BLaER1 treated with 17β-estradiol and CSF1 and Interleukin-3, amounts not matched to agents 10 nM and 100 nM (cell line): ENCODE measurements at regions not wholly inside any gene's neighbourhood (a gene's known extent, or its start where the extent isn't known, plus 50 kb on each side); places are given as distances from the start of the nearest gene placed in this dataset.

Experiments
- H3K27ac ChIP-seq, 11 experiments: shearing (Covaris generic); formaldehyde crosslinking; 2 replicates each; pipeline ENCODE4 v1.8.1; 2022
- H3K27me3 ChIP-seq, 11 experiments: shearing (Covaris generic); formaldehyde crosslinking; 2 replicates each; pipeline ENCODE4 v1.8.1; 2022
- H3K36me3 ChIP-seq, 11 experiments: shearing (Covaris generic); formaldehyde crosslinking; 2 replicates each; pipeline ENCODE4 v1.8.1; 2022
- H3K4me1 ChIP-seq, 10 experiments: shearing (Covaris generic); formaldehyde crosslinking; 2 replicates each; pipeline ENCODE4 v1.8.1; 2022
- H3K4me2 ChIP-seq, 11 experiments: shearing (Covaris generic); formaldehyde crosslinking; 2 replicates each; pipeline ENCODE4 v1.8.1; 2022
- H3K4me3 ChIP-seq, 10 experiments: shearing (Covaris generic); formaldehyde crosslinking; 2 replicates each; pipeline ENCODE4 v1.8.1; 2022
- H3K9ac ChIP-seq, 11 experiments: shearing (Covaris generic); formaldehyde crosslinking; 2 replicates each; pipeline ENCODE4 v1.8.1; 2022
- H3K9me3 ChIP-seq, 11 experiments: shearing (Covaris generic); formaldehyde crosslinking; replicated peaks in 1 of 11; 2 replicates each; pipeline ENCODE4 v1.8.1; 2022
- H4K20me1 ChIP-seq, 11 experiments: shearing (Covaris generic); formaldehyde crosslinking; 2 replicates each; pipeline ENCODE4 v1.8.1; 2022
- Cebpa-rat ChIP-seq, 11 experiments: shearing (Covaris generic); IDR thresholded peaks; 2 replicates each; pipeline ENCODE4 v1.8.1; 2022

GRCh38 chr13:40457929-40458719 lies 208.3 kb downstream of the FOXO1 start:
- no peak overlapping the region for H3K4me2 ChIP-seq
- peaks cover 8 to 13% (median 9%) of the 10 kb centered on the region in 10 experiments for H3K4me1 ChIP-seq
- H3K9me3 ChIP-seq = peaks cover 0 to 5% (median 0%) of the 10 kb centered on the region in 11 experiments; a peak in 1 of 22 replicates
- no peaks in the 10 kb centered on the region for H3K36me3 ChIP-seq
- no peaks in the 10 kb centered on the region for H4K20me1 ChIP-seq
- no peak overlapping the region for H3K4me3 ChIP-seq
- H3K9ac ChIP-seq = no peak overlapping the region
- H3K27me3 ChIP-seq = no peaks in the 10 kb centered on the region
- TF ChIP-seq Cebpa-rat (IDR thresholded peaks at IDR 0.05) = no peak
- H3K27ac ChIP-seq = no peak overlapping the region

GRCh38 chr13:40458720-40458990 lies 207.8 kb downstream of the FOXO1 start:
- no peak for TF ChIP-seq Cebpa-rat (IDR thresholded peaks at IDR 0.05)
- no peak overlapping the region for H3K27ac ChIP-seq
- no peaks in the 10 kb centered on the region for H3K36me3 ChIP-seq
- no peak overlapping the region for H3K9ac ChIP-seq
- peaks cover 0 to 4% (median 0%) of the 10 kb centered on the region in 11 experiments; a peak in 2 of 22 replicates for H3K9me3 ChIP-seq
- no peaks in the 10 kb centered on the region for H3K27me3 ChIP-seq
- no peak overlapping the region for H3K4me3 ChIP-seq
- no peaks in the 10 kb centered on the region for H4K20me1 ChIP-seq
- no peak overlapping the region for H3K4me2 ChIP-seq
- H3K4me1 ChIP-seq = peaks cover 2 to 8% (median 3%) of the 10 kb centered on the region in 10 experiments; a peak in 19 of 20 replicates

GRCh38 chr13:40460116-40460515 lies 206.3 kb downstream of the FOXO1 start:
- H3K4me3 ChIP-seq = no peak overlapping the region
- H3K27me3 ChIP-seq = no peaks in the 10 kb centered on the region
- TF ChIP-seq Cebpa-rat (IDR thresholded peaks at IDR 0.05) = no peak
- H4K20me1 ChIP-seq = no peaks in the 10 kb centered on the region
- peaks cover 0 to 12% (median 0%) of the 10 kb centered on the region in 11 experiments; a peak in 3 of 22 replicates for H3K9me3 ChIP-seq
- H3K4me1 ChIP-seq = peaks cover 0 to 3% (median 0%) of the 10 kb centered on the region in 10 experiments; a peak in 2 of 20 replicates
- H3K27ac ChIP-seq = no peak overlapping the region
- no peak overlapping the region for H3K4me2 ChIP-seq
- no peaks in the 10 kb centered on the region for H3K36me3 ChIP-seq
- no peak overlapping the region for H3K9ac ChIP-seq

- no peaks in the 10 kb centered on the region for H4K20me1 ChIP-seq
- H3K27ac ChIP-seq = no peak overlapping the region
- no peaks in the 10 kb centered on the region for H3K4me1 ChIP-seq
- no peak for TF ChIP-seq Cebpa-rat (IDR thresholded peaks at IDR 0.05)
- H3K27me3 ChIP-seq = no peaks in the 10 kb centered on the region
- H3K9me3 ChIP-seq = peaks cover 0 to 12% (median 0%) of the 10 kb centered on the region in 11 experiments; a peak in 3 of 22 replicates
- no peak overlapping the region for H3K4me2 ChIP-seq
- H3K9ac ChIP-seq = no peak overlapping the region
- H3K4me3 ChIP-seq = no peak overlapping the region
- H3K36me3 ChIP-seq = no peaks in the 10 kb centered on the region
Measured at GRCh38 chr13:40464337-40465014, 202.0 kb downstream of the FOXO1 start.

GRCh38 chr13:40465015-40465390 lies 201.4 kb downstream of the FOXO1 start:
- H3K27ac ChIP-seq = no peak overlapping the region; a peak in 1 of 22 replicates
- no peak overlapping the region for H3K4me3 ChIP-seq

GRCh38 chr13:40466272-40466671 lies 200.2 kb downstream of the FOXO1 start:
- Histone ChIP-seq H3K9me3 (peaks cover 0 to 26% (median 4%) of the 10 kb centered on the region in 11 experiments; a peak in 11 of 22 replicates), H3K27ac (no peak overlapping the region), H3K4me2 (no peak overlapping the region), H3K9ac (no peak overlapping the region), H3K27me3 (no peaks in the 10 kb centered on the region), H3K36me3 (no peaks in the 10 kb centered on the region), H4K20me1 (no peaks in the 10 kb centered on the region), H3K4me3 (no peak overlapping the region), H3K4me1 (no peaks in the 10 kb centered on the region)
- TF ChIP-seq Cebpa-rat (IDR thresholded peaks at IDR 0.05) = no peak

More at GRCh38 chr13:40465015-40465390, 201.4 kb downstream of the FOXO1 start:
- Histone ChIP-seq H3K27me3 (no peaks in the 10 kb centered on the region), H3K36me3 (no peaks in the 10 kb centered on the region), H3K9me3 (peaks cover 0 to 15% (median 0%) of the 10 kb centered on the region in 11 experiments; a peak in 3 of 22 replicates), H3K9ac (no peak overlapping the region), H4K20me1 (no peaks in the 10 kb centered on the region), H3K4me2 (no peak overlapping the region), H3K4me1 (no peaks in the 10 kb centered on the region)
- TF ChIP-seq Cebpa-rat (IDR thresholded peaks at IDR 0.05) = no peak

- H3K27me3 ChIP-seq = no peaks in the 10 kb centered on the region
- no peak overlapping the region for H3K4me2 ChIP-seq
- no peak for TF ChIP-seq Cebpa-rat (IDR thresholded peaks at IDR 0.05)
- H3K9me3 ChIP-seq = peaks cover 0 to 33% (median 9%) of the 10 kb centered on the region in 11 experiments; a peak in 11 of 22 replicates
- peaks cover 5 to 13% (median 11%) of the 10 kb centered on the region in 10 experiments; a peak in 18 of 20 replicates for H3K4me1 ChIP-seq
- no peak overlapping the region for H3K27ac ChIP-seq
- no peak overlapping the region for H3K4me3 ChIP-seq
- no peak overlapping the region for H3K9ac ChIP-seq
- no peaks in the 10 kb centered on the region for H4K20me1 ChIP-seq
- H3K36me3 ChIP-seq = 0 out of 22 replicates have a peak, but pooled peaks cover 0 to 4% (median 0%) of the 10 kb centered on the region in 11 experiments
Measured at GRCh38 chr13:40468227-40468838, 198.1 kb downstream of the FOXO1 start.

GRCh38 chr13:40469581-40470310 lies 196.7 kb downstream of the FOXO1 start:
- no peak overlapping the region for H3K9ac ChIP-seq
- H3K27me3 ChIP-seq = no peaks in the 10 kb centered on the region
- no peak overlapping the region for H3K4me3 ChIP-seq
- H3K36me3 ChIP-seq = 0 out of 22 replicates have a peak, but pooled peaks cover 0 to 4% (median 0%) of the 10 kb centered on the region in 11 experiments
- no peak overlapping the region for H3K4me2 ChIP-seq
- no peak for TF ChIP-seq Cebpa-rat (IDR thresholded peaks at IDR 0.05)
- no peaks in the 10 kb centered on the region for H4K20me1 ChIP-seq
- peaks cover 0 to 30% (median 9%) of the 10 kb centered on the region in 11 experiments; a peak in 11 of 22 replicates for H3K9me3 ChIP-seq
- H3K27ac ChIP-seq = no peak overlapping the region
- peaks cover 5 to 13% (median 11%) of the 10 kb centered on the region in 10 experiments; a peak in 18 of 20 replicates for H3K4me1 ChIP-seq
